ENCODE measurements at regions not wholly inside any gene's neighbourhood (a gene's known extent, or its start where the extent isn't known, plus 50 kb on each side); places are given as distances from the start of the nearest gene placed in this dataset.
"Not testable (repeated sequence)": the region's sequence is repeated elsewhere in the genome, so short reads cannot be mapped to it uniquely, and the experiment has no call there.

GRCh38 chr17:20771104-20771503 lies 191.6 kb downstream of the CDRT15L2 start:
- DNase-seq: no peak

GRCh38 chr17:20774472-20775135 lies 195.1 kb downstream of the CDRT15L2 start:
- no peak for DNase-seq

- no peak for DNase-seq
These were observed 195.8 kb downstream of the CDRT15L2 start for GRCh38 chr17:20775331-20775730.

GRCh38 chr17:20779521-20779920 lies 200.0 kb downstream of the CDRT15L2 start:
- no peak for DNase-seq

- no peak for DNase-seq
These were observed 201.7 kb downstream of the CDRT15L2 start for GRCh38 chr17:20781260-20781659.

- not testable (repeated sequence) for DNase-seq
These were observed 202.3 kb downstream of the CDRT15L2 start for GRCh38 chr17:20781869-20782268.

- no peak for DNase-seq
These were observed 203.6 kb downstream of the CDRT15L2 start for GRCh38 chr17:20783091-20783490.

GRCh38 chr17:20784100-20784665 lies 204.7 kb downstream of the CDRT15L2 start:
- no peak for DNase-seq

GRCh38 chr17:20787281-20787680 lies 207.8 kb downstream of the CDRT15L2 start:
- no peak for DNase-seq

- no peak for DNase-seq
These were observed 212.1 kb downstream of the CDRT15L2 start for GRCh38 chr17:20791626-20792025.

GRCh38 chr17:20794532-20794931 lies 215.0 kb downstream of the CDRT15L2 start:
- not testable (repeated sequence) for DNase-seq

GRCh38 chr17:20797292-20797691 lies 217.8 kb downstream of the CDRT15L2 start:
- DNase-seq: no peak

GRCh38 chr17:20800146-20800545 lies 220.6 kb downstream of the CDRT15L2 start:
- no peak for DNase-seq

- no peak for DNase-seq
These were observed 226.2 kb downstream of the CDRT15L2 start for GRCh38 chr17:20805751-20806150.

GRCh38 chr17:20807566-20807965 lies 228.0 kb downstream of the CDRT15L2 start:
- DNase-seq: not testable (repeated sequence)

- not testable (repeated sequence) for DNase-seq
These were observed 227.4 kb downstream of the USP22 start for GRCh38 chr17:20815410-20815809.

- no peak for DNase-seq
These were observed 218.9 kb downstream of the USP22 start for GRCh38 chr17:20823905-20824304.

- no peak for DNase-seq
These were observed 217.3 kb downstream of the USP22 start for GRCh38 chr17:20825539-20825938.

GRCh38 chr17:20840453-20840852 lies 202.4 kb downstream of the USP22 start:
- DNase-seq: peak in 1 of 14 donors; percentile 5

GRCh38 chr17:20840987-20841865 lies 201.6 kb downstream of the USP22 start:
- DNase-seq: not testable (repeated sequence)

GRCh38 chr17:20842012-20842411 lies 200.8 kb downstream of the USP22 start:
- not testable (repeated sequence) for DNase-seq

- not testable (repeated sequence) for DNase-seq
These were observed 199.6 kb downstream of the USP22 start for GRCh38 chr17:20843261-20843660.

GRCh38 chr17:20843799-20844553 lies 198.8 kb downstream of the USP22 start:
- peak in 1 of 14 donors; percentile 55 for DNase-seq
